G401.6 (cell line): ENCODE measurements at regions not wholly inside any gene's neighbourhood (a gene's known extent, or its start where the extent isn't known, plus 50 kb on each side); places are given as distances from the start of the nearest gene placed in this dataset.
"Not testable (repeated sequence)": the region's sequence is repeated elsewhere in the genome, so short reads cannot be mapped to it uniquely, and the experiment has no call there.

ENCODE experiments used
- FAIRE-seq: peaks from 2 replicates; lab custom pipeline; 2012; peaks lifted over from hg19 to GRCh38; lab: Jason Lieb, UNC

DNA sequence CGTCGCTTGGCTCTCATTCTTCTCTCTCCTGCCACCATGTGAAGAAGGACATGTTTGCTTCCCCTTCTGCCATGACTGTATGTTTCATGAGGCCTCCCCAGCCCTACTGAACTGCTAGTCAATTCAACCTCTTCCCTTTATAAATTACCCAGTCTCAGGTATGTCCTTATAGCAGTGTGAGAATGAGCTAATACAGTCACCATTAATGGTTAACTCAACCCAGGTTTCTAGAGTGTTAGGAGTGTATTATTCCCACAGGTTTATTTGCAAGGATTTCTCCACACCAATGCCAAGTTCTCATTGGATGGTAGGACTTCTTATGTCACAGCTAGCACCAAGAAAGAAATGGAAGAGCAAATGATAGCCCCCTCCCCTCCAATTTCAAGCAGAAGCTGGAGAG lies 71.9 kb downstream of the DYNAP start:
- no peak for FAIRE-seq

DNA sequence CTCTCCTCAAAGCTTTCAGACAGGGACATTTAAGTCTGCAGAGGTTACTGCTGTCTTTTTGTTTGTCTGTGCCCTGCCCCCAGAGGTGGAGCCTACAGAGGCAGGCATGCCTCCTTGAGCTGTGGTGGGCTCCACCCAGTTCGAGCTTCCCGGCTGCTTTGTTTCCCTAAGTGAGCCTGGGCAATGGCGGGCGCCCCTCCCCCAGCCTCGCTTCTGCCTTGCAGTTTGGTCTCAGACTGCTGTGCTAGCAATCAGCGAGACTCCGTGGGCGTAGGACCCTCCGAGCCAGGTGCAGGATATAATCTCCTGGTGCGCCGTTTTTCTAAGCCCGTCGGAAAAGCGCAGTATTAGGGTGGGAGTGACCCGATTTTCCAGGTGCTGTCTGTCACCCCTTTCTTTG lies 78.7 kb downstream of the DYNAP start:
- FAIRE-seq, result not testable (repeated sequence)

DNA sequence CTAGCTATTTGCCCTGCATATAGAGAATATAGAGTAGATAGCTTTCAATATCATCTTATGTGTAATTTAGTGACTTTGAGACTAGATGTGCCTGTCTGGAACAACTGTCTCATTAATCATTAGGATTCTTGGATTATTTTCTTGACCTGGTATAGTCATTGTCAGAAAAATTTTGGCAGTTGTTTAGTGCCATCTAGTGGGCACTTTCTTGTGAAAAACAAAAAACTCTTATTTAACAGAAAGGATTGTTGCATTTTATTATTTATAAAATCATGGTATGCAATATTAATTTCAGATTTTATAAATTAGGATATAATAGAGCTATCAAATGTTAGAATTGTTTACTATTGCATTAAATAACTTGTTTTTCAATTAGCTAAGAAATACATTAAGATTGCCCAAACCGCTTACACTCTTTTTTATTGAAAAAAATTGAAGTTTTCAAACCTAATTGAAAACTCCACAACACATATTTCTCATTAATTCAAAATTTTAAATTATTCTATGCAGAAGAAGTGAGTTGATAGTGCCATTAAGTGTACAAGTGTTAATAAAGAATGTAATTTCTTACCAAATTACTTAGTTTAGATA lies 80.3 kb downstream of the DYNAP start:
- FAIRE-seq, result peak; percentile 94

DNA sequence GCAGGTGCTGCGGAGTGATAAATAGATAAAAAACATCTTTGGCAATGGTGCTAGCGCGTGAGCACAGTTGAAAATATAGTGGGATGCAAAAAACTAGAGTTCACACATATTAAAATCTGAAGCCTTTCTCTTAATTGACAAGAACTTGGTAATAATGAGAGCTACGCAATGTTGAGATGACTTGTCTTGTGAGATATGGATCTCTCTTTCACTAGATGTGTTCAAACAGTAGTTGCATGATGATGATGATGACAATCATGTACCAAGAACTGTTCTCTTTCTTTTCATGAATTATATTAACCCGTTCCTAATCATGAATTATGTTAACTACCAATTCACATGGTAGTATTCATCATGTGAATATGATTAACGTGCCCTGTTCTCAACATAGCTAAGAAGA lies 81.1 kb downstream of the DYNAP start:
- FAIRE-seq, result no peak

DNA sequence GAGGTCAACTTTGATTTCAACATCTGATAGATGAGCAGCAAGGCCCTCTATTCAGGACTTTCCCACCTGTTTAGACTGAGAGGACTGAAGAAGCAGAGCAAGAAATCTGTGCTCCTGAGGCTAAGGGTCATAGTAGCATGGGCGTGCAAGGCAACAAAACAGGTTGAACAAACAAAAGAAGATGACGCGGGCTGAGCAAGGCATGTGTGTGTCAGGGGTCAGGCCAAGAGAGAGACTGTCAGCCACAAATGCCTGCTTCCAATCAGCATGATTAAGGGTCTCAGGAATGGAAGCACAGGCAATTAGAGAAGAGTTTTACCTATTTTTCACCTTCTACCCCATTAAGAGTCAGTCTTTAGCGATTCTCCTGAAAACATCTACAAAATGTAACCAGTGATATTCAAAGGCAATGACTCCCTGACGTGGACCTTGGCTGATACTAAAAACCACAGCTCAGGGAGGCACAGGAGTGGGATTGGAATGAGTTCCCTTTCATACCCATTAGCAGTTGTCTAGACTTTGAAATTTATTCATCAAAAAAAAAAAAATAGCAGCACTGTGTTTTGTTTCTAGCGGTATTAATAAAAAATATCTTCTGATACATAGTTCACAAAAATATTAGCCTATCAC lies 81.9 kb downstream of the DYNAP start:
- FAIRE-seq, result no peak

DNA sequence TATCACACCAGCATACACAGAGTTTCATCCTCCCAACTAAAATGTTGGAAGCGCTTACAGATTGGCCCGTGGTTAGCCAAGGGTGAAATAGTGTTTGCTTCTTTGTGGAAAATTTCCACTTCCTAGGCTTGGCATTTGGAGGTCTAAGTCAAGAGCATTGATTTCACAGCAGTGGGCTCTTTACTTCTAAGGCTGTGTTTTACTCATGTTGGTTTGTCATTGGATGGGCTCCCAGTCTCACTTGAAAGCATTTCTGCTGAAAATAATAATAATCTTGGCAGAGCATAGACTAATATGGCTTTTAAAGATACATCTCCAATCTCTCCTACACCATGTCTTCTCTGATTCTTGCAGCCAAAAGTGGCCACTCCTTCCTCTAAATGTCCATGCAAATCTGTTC lies 82.9 kb downstream of the DYNAP start:
- no peak for FAIRE-seq

DNA sequence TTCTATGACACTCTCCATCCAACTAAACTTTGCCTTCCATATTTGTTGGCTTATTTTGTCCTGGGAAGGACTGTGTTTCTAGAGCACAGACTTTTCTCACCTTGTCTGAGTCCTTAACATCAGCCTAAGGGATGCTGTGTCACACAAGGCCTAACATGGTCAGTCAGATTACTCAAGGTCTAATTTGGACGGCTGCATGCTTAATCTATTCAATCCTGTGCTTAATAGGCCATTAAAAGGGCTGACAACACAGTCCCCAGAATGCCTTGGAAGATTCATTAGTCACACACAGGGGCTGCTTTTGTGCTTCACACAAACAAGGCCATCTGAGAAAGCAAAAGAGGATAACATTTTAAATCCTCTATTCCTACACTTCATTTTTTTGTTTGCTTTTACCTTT lies 84.0 kb downstream of the DYNAP start:
- FAIRE-seq, result no peak

DNA sequence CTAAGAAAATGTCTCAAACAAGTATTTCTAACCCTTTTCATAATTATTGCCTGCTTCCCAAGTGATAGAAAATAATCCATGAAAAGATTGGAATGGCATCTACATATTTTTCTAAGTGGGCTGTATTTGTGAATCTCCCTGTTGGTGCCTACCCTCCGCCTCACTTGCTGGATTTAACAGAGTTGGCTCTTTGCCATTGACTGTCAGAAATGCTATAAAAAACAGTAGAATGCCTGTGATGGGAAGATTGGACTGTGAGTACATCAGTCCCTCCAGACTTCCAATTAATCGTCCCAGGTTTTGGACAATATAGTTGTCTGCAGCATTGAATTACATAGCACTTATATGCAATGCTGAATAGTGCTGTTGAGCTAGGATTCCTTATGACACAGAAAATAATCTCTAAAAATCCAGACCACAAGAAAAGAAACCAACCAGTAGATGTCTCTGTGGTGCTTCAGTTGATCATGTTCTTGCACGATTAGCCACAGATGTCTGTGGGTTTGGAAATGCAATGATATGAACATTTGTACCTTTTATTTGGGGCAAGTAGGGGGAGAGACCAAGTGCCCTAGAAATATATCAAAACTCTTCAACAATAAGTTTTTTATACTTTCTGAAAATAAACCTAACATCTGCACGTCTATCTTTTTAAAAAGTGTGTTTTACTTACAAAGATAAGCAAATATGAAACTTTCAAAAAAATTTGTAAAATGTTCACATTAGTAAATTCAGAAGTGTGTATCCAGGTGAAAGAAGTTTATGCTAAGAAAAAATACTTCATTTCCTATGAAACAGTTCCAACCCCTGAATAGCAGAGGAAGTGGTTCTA lies 88.5 kb downstream of the DYNAP start:
- no peak for FAIRE-seq

DNA sequence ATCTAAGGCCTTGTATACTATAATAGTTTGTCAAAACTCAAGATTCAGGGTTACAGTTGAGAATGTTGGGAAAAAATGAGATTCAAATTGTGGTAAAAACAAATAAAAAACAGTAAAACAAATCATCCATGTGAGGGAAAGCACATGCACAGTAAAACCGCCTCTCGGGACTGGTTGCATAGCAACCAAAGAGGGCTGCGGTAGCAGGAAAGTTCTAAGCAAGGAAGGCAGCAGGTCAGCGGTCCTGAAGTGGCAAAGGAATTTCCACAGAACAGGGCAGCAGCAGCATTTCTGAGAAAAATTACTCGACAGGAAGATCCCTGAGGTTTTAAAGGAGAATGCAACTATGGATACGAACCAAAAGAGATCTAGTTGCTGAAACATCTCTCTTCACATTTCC lies 93.7 kb downstream of the DYNAP start:
- FAIRE-seq, result no peak

DNA sequence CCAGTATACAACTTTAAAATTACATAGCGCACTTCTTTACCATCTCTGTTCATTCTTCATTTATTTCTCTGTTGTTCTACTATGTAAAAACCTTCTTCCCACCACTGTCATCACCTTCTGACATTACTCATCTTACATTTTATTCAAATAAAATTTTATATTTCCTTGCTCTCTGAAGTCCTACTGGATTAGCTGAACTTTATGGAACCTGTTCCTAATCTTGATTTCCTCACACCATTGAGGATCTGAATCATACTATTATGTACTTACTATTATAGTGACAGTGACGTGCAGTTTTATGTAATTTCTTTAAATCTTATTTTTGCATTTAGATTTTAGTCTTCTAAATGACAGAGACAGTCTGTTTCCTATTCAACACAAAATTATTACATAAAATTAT lies 98.3 kb downstream of the DYNAP start:
- FAIRE-seq, result no peak

DNA sequence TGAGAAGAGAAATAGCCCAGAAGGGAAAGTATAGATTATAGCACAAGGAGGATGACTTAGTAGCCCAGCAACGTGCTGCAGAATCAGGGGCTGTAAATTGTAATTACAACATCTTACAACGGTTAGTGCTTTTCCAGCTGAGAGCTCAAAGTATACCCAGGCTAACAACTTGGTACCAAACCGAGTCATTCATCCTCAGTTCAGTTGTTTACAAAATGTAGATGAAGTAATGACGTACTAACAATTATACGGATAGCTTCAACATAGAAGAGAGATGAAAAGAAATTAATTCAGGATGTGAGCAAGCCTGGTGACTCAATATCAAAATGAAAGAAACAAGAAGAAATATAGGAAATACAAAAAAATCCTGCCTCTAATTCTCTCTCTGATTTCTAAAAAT lies 99.2 kb downstream of the DYNAP start:
- no peak for FAIRE-seq

DNA sequence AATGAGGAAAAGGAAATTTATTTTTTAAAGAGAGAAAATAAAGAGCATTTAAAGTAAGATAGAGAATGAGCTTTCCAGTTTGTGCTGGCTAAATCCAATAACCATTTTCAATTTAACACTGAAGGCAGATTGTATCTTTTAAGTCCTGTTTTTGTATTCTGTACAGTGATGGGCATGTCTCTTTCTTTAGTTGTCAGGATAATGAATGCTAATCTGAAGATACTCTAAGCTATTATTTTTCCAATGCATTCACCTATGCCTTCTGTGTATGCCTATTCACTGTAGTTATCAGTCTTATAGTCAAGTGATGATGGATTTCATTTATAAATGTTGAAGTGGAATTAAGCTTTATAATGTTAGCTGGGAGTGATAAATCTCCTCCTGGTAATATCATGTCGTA lies 101.4 kb downstream of the DYNAP start:
- no peak for FAIRE-seq

DNA sequence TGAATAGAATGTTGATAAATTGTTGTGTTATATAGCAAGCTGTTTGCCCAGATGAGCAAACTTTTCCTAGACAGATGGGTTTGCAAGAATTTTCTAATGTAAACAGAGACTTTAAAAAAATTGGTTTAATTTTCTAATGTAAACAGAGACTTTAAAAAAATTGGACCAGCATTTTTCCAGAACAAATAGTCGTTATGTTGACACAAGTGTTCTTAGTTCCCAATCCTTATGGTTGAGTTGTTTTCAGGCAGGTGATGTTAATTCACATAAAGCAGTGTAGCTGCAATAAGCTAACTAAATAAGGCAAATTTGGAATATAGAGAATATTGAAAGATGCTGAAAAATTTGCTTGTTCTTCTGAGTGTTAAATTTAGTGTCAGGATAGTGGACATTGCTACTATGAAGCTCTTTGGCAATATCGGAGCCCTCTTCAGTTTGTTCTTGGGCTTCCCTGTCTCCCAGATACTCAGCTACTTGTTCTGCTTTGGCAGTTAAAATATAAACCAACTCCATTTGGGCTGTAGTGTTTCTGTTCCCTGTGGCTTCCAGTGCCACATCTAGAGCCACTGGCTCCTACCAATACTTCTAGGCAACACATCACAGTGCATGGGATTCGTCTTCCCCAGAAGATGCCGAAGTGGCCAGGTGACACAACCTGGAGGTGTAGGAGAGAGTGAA lies 105.7 kb downstream of the DYNAP start:
- no peak for FAIRE-seq

DNA sequence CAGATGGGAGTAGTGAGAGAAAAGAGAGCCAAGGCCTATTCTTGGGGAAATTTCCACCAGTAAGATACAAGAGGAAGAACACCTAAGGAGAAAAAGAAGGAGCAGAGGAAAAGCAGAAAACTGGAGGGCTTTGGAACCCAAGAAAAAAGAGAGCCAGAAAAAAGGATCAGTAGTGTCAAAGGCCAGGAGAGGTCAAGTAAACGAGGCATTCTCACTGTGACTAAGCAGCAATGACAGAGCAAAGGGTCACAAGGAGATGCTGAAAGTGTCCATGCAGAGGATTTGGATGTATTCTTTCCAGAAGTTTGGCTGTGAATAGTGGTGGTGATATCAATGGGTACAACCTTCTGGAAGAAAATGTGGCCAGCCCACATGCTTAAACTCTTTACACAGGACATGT lies 109.5 kb downstream of the DYNAP start:
- FAIRE-seq, result no peak

DNA sequence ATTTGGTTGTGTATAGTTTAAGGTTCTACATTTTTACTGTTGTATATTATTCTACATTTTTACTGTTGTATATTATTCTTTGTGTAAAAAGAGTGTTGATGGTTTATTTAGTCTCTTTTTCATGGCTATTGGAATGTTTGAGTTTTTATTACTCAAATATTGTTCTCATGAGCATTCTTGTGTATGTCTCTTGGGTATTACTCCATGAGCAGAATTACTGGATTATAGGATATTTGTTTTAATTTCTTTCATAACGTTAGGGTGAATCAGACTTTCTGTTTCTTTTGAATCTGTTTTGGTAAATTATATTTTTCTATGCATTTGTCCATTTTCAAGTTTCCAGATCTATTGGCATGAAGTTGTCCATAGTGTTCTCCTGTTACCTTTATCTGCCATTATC lies 111.6 kb downstream of the DYNAP start:
- peak; percentile 21 for FAIRE-seq

DNA sequence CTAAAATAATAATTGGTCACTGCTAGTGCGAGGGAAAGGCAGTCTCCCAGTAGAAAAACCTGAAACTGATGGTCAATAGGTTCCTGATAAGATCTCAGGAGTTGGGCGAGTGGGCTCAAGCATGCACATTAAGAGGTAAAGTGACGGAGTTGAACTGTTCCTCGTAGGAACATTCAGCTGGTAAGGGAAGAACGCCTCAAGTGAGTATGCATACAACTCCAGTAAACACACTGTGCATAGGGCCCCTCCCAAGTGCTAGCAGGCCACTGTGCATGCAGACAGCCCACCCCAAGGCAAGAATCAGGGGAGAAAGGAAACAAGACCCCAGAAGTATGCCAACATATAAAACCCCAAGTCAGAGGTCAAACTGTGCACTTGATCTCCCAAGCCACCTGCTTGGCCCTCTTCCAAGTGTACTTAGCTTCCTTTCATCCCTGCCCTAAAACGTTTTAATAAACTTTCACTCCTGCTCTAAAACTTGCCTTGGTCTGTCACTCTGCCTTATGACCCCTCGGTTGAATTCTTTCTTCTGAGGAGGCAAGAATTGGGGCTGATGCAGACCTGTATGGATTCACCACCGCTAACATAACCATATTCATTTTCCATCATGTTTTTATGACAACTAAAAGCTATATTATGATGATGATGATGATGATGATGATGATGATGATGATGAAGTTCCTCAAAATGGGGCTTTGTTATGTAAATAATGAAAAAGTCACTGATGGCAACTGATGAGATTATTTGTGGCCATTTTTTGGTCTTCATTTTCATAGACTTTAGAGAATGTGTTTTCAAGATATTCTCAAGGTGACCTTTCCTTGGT lies 118.0 kb upstream of the RAB27B start:
- no peak for FAIRE-seq

DNA sequence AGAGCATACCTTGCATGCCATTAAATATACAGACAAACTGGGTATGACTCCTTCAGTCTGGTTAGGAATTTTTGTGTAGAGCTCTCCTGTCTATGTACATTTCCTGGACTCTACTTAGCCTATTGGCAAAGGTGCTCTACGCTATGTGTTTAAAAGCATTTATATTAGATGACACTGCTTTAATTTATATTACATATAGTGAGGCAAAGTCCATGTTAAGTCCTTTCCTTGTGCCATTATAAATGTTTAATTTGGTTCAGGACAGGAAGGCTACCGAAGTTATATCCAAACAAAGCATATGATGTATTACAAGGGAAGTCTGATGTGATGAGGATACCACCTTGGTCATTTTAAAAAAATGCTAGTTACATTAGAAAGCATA lies 117.4 kb upstream of the RAB27B start:
- no peak for FAIRE-seq

DNA sequence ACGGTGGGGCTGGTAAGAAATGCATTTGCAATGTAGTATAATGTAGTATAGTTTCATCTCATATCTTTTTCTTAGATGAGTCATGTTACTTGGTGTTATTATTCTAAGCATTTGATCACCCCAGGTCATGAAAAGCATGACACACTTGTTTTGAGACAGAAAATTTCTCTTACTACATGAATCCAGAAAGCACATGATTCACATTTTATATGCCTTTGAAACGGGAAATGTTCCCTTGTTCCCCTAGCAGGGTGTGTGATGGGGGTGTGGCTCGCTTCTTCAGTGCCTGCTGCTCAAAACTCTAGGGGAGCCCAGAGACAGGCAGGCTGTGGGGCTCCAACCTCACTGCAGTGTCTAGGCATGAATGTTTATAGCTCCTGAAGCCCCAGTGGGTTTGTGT lies 116.0 kb upstream of the RAB27B start:
- FAIRE-seq, result no peak

DNA sequence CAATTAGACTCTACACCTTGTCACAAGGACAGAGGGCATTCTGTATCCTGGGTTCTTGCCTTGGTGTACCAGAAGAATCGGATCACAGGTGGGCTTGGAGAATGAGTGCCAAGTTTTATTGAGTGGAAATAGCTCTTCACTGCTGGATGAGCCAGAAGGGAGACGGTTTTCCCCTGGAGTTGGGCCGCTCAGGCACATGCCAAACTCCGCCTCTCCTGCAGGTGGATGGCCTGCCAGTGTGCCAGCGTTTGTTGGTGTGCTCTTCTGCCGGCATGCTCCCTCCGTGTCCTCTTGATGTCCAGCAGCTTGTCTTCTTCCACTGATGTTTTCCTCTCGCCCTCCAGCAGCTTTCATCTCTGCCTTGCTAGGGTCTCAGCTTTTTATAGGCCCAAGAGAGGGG lies 115.5 kb upstream of the RAB27B start:
- FAIRE-seq, result no peak

DNA sequence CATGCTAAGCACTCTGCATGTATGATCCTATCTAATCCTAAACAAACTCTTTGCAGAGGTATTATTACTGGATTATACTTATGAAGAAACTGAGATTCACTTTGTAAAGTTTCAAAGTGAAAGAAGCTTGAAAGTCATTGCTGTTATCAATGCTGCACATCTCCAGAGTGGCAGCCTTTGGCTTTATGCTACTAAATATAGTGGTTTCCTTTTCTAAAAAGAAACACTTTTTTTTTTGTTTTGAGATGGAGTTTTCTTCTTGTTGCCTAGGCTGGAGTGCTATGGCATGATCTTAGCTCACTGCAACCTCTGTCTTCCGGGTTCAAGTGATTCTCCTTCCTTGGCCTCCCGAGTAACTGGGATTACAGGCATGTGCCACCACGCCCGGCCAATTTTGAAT lies 114.9 kb upstream of the RAB27B start:
- no peak for FAIRE-seq

DNA sequence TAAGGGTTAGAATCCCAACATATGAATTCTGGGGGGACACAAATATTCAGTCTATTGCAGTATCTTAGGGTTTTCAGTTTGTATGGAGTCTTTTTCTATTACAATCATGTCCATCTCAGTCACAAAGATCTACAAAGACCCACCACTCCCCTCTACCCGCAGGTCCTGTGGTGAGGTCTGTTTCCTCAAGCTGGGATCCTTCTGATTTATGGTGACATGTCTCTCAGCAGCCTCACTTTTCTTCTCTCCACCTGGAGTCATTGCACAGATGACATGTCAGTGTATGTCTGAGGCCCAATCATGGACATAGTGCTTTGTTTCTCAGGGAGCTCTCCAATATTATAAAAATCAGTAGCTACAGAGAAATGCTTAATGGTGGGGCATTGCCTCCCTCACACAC lies 113.4 kb upstream of the RAB27B start:
- FAIRE-seq, result no peak

DNA sequence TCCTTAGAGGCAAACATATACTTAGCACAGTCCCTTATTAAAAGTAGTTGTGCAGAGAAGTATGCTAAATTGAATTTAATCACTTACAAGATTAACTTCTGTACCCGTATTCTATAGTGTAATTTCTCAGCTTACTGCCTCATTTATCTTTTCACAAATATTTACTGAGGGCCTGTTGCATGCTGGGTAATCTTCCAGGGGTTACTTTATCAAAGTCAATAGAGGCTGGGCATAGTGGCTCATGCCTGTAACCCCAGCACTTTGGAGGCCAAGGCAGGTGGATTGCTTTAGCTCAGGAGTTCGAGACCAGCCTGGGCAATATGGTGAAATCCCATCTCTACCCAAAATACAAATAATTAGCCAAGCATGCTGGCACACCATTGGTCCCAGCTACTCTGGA lies 111.7 kb upstream of the RAB27B start:
- no peak for FAIRE-seq
